ENCODE measurements at regions not wholly inside any gene's neighbourhood (a gene's known extent, or its start where the extent isn't known, plus 50 kb on each side); places are given as distances from the start of the nearest gene placed in this dataset.
A peak's percentile ranks its signal among the peaks of the same experiment; 100 is the strongest.

GRCh38 chr12:68410018-68410660, 78.0 kb upstream of the MDM1 start:
- TF ChIP-seq CTCF (IDR thresholded peaks at IDR 0.05; ENCODE audit: insufficient read depth, low read depth, low read length, missing control alignments) = no peak
- no peak for DNase-seq (ENCODE audit: low read depth)
- H3K4me3 ChIP-seq (ENCODE audit: low read depth, low read length) = no peak overlapping the region

DNA sequence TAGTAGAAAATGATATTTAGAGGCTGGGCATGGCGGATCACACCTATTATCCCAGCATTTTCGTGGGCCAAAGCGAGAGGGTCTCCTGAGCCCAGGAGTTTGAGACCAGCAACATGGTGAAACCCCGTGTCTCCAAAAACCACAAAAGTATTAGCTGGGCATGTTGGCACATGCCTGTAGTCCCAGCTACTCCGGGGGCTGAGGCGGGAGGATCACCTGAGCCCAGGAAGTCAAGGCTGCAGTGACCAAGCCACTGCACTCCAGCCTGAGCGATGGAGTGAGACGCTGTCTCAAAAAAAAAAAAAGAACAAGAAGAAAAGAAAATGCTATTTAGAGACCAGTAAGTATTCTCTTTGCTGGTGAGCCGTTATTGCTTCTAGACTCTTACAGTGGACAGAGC, 79.2 kb upstream of the MDM1 start:
- no peak for DNase-seq (ENCODE audit: low read depth)
- no peak for TF ChIP-seq CTCF (IDR thresholded peaks at IDR 0.05; ENCODE audit: insufficient read depth, low read depth, low read length, missing control alignments)
- H3K4me3 ChIP-seq (ENCODE audit: low read depth, low read length) = no peak overlapping the region

DNA sequence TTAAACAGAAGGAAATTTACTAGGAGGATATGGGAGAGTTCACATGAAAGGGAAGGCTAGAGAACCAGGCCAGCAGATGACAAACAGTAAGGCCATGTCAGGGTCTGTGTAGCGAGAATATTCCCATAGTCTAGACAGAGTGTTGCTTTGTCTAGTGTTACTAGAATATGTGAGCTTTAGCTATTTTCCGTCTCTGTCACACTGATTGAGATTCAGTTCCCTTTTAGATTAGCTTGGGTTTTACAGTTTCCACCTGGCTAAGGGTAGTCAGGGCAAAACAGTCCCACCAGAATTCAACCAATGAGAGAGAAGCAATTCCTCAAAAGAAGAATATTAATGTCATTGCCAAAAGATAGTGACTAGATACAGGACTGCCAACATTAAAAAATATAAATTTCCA, 82.8 kb upstream of the MDM1 start:
- no peak overlapping the region for H3K4me3 ChIP-seq (ENCODE audit: low read depth, low read length)
- peak; percentile 6 for DNase-seq (ENCODE audit: low read depth)
- no peak for TF ChIP-seq CTCF (IDR thresholded peaks at IDR 0.05; ENCODE audit: insufficient read depth, low read depth, low read length, missing control alignments)

DNA sequence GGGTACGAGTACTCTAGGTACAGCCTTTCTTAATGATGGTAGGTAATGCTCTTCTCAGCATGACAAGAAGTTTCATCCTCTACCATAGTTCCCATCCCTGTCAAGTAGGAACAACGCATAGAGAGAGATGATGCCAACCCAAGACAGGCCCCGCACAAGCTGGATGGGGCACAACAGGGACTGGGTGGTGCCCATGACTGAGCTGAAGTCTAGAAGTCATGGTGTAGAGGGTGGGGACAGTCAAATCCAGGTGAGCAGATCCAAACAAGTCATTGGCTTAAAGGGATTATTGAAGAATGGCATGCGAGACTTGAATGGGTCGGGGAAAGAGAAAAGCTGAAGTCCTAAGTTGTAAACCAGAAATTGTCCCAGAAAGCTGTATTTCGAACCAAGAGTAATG, 84.2 kb upstream of the MDM1 start:
- no peak overlapping the region for H3K4me3 ChIP-seq (ENCODE audit: low read depth, low read length)
- no peak for DNase-seq (ENCODE audit: low read depth)
- TF ChIP-seq CTCF (IDR thresholded peaks at IDR 0.05; ENCODE audit: insufficient read depth, low read depth, low read length, missing control alignments) = no peak

- no peak overlapping the region for H3K4me3 ChIP-seq (ENCODE audit: low read depth, low read length)
- TF ChIP-seq CTCF (IDR thresholded peaks at IDR 0.05; ENCODE audit: insufficient read depth, low read depth, low read length, missing control alignments) = no peak
- no peak for DNase-seq (ENCODE audit: low read depth)
Measured at GRCh38 chr12:68416826-68417225, 84.7 kb upstream of the MDM1 start.

DNA sequence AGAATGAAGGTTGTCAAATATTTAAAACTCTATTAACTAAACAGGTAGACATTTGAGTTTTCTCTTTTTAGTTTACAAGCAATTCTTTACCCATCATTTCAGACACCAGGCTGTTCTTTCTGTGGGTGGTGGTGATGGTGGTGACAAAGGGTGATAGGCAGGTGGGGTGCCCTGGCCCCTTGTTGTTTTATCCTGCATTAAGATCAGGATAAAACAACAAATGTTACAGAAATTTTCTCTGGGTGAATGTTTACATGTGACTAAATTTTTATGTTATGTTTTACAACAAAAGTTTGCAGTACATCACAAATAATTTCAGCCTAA, 85.9 kb upstream of the MDM1 start:
- no peak for TF ChIP-seq CTCF (IDR thresholded peaks at IDR 0.05; ENCODE audit: insufficient read depth, low read depth, low read length, missing control alignments)
- DNase-seq (ENCODE audit: low read depth) = no peak
- no peak overlapping the region for H3K4me3 ChIP-seq (ENCODE audit: low read depth, low read length)
